ENCODE measurements at regions not wholly inside any gene's neighbourhood (a gene's known extent, or its start where the extent isn't known, plus 50 kb on each side); places are given as distances from the start of the nearest gene placed in this dataset.
"Not testable (repeated sequence)": the region's sequence is repeated elsewhere in the genome, so short reads cannot be mapped to it uniquely, and the experiment has no call there.

GRCh38 chr13:78067290-78067689 is 148.7 kb upstream of the EDNRB start:
- Histone ChIP-seq H3K4me3 (ENCODE audit: low read length) (no peak overlapping the region), H3K4me1 (ENCODE audit: control insufficient read depth, low read depth, low read length) (no peaks in the 10 kb centered on the region), H3K27me3 (ENCODE audit: control insufficient read depth, insufficient read depth, low read length) (no peaks in the 10 kb centered on the region), H3K9me3 (ENCODE audit: control insufficient read depth, low read depth, low read length) (no peaks in the 10 kb centered on the region), H3K9ac (ENCODE audit: low read length) (no peak overlapping the region), H3K27ac (ENCODE audit: low read length) (no peak overlapping the region), H3K36me3 (ENCODE audit: control insufficient read depth, low read depth, low read length) (no peaks in the 10 kb centered on the region)

GRCh38 chr13:78065141-78065540 is 146.5 kb upstream of the EDNRB start:
- H3K36me3 ChIP-seq (ENCODE audit: control insufficient read depth, low read depth, low read length): no peaks in the 10 kb centered on the region
- H3K9me3 ChIP-seq (ENCODE audit: control insufficient read depth, low read depth, low read length): no peaks in the 10 kb centered on the region
- H3K27ac ChIP-seq (ENCODE audit: low read length): no peak overlapping the region
- no peaks in the 10 kb centered on the region for H3K27me3 ChIP-seq (ENCODE audit: control insufficient read depth, insufficient read depth, low read length)
- H3K4me3 ChIP-seq (ENCODE audit: low read length): no peak overlapping the region
- H3K4me1 ChIP-seq (ENCODE audit: control insufficient read depth, low read depth, low read length): no peaks in the 10 kb centered on the region
- H3K9ac ChIP-seq (ENCODE audit: low read length): no peak overlapping the region

GRCh38 chr13:78061806-78062205 is 143.2 kb upstream of the EDNRB start:
- H3K9me3 ChIP-seq (ENCODE audit: control insufficient read depth, low read depth, low read length): peaks cover under 1% of the 10 kb centered on the region
- H3K9ac ChIP-seq (ENCODE audit: low read length): no peak overlapping the region
- H3K27me3 ChIP-seq (ENCODE audit: control insufficient read depth, insufficient read depth, low read length): no peaks in the 10 kb centered on the region
- no peaks in the 10 kb centered on the region for H3K4me1 ChIP-seq (ENCODE audit: control insufficient read depth, low read depth, low read length)
- H3K4me3 ChIP-seq (ENCODE audit: low read length): no peak overlapping the region
- no peaks in the 10 kb centered on the region for H3K36me3 ChIP-seq (ENCODE audit: control insufficient read depth, low read depth, low read length)
- no peak overlapping the region for H3K27ac ChIP-seq (ENCODE audit: low read length)

GRCh38 chr13:78060966-78061365 is 142.3 kb upstream of the EDNRB start:
- Histone ChIP-seq H3K27me3 (ENCODE audit: control insufficient read depth, insufficient read depth, low read length) (no peaks in the 10 kb centered on the region), H3K36me3 (ENCODE audit: control insufficient read depth, low read depth, low read length) (no peaks in the 10 kb centered on the region), H3K9me3 (ENCODE audit: control insufficient read depth, low read depth, low read length) (peaks cover 8% of the 10 kb centered on the region), H3K27ac (ENCODE audit: low read length) (no peak overlapping the region), H3K9ac (ENCODE audit: low read length) (no peak overlapping the region), H3K4me1 (ENCODE audit: control insufficient read depth, low read depth, low read length) (no peaks in the 10 kb centered on the region), H3K4me3 (ENCODE audit: low read length) (no peak overlapping the region)

GRCh38 chr13:78056865-78057264 is 138.2 kb upstream of the EDNRB start:
- H3K36me3 ChIP-seq (ENCODE audit: control insufficient read depth, low read depth, low read length): not testable (repeated sequence)

GRCh38 chr13:78054157-78054556 is 135.5 kb upstream of the EDNRB start:
- Histone ChIP-seq H3K27me3 (ENCODE audit: control insufficient read depth, insufficient read depth, low read length) (no peaks in the 10 kb centered on the region), H3K9me3 (ENCODE audit: control insufficient read depth, low read depth, low read length) (peaks cover 8% of the 10 kb centered on the region), H3K4me1 (ENCODE audit: control insufficient read depth, low read depth, low read length) (no peaks in the 10 kb centered on the region), H3K4me3 (ENCODE audit: low read length) (no peak overlapping the region), H3K36me3 (ENCODE audit: control insufficient read depth, low read depth, low read length) (no peaks in the 10 kb centered on the region), H3K27ac (ENCODE audit: low read length) (no peak overlapping the region), H3K9ac (ENCODE audit: low read length) (no peak overlapping the region)

More at GRCh38 chr13:78056865-78057264, 138.2 kb upstream of the EDNRB start:
- not testable (repeated sequence) for H3K9ac ChIP-seq (ENCODE audit: low read length); H3K4me3 ChIP-seq (ENCODE audit: low read length); H3K4me1 ChIP-seq (ENCODE audit: control insufficient read depth, low read depth, low read length); H3K9me3 ChIP-seq (ENCODE audit: control insufficient read depth, low read depth, low read length); H3K27me3 ChIP-seq (ENCODE audit: control insufficient read depth, insufficient read depth, low read length); H3K27ac ChIP-seq (ENCODE audit: low read length)

- H3K4me1 ChIP-seq (ENCODE audit: control insufficient read depth, low read depth, low read length): no peaks in the 10 kb centered on the region
- no peak overlapping the region for H3K27ac ChIP-seq (ENCODE audit: low read length)
- H3K4me3 ChIP-seq (ENCODE audit: low read length): no peak overlapping the region
- H3K9me3 ChIP-seq (ENCODE audit: control insufficient read depth, low read depth, low read length): no peaks in the 10 kb centered on the region
- no peaks in the 10 kb centered on the region for H3K36me3 ChIP-seq (ENCODE audit: control insufficient read depth, low read depth, low read length)
- no peak overlapping the region for H3K9ac ChIP-seq (ENCODE audit: low read length)
- H3K27me3 ChIP-seq (ENCODE audit: control insufficient read depth, insufficient read depth, low read length): no peaks in the 10 kb centered on the region
Measured at GRCh38 chr13:78047151-78047550, 128.5 kb upstream of the EDNRB start.

- no peak overlapping the region for H3K27ac ChIP-seq (ENCODE audit: low read length)
- no peak overlapping the region for H3K4me3 ChIP-seq (ENCODE audit: low read length)
- H3K9me3 ChIP-seq (ENCODE audit: control insufficient read depth, low read depth, low read length): no peaks in the 10 kb centered on the region
- no peaks in the 10 kb centered on the region for H3K36me3 ChIP-seq (ENCODE audit: control insufficient read depth, low read depth, low read length)
- no peak overlapping the region for H3K9ac ChIP-seq (ENCODE audit: low read length)
- no peaks in the 10 kb centered on the region for H3K4me1 ChIP-seq (ENCODE audit: control insufficient read depth, low read depth, low read length)
- H3K27me3 ChIP-seq (ENCODE audit: control insufficient read depth, insufficient read depth, low read length): no peaks in the 10 kb centered on the region
Measured at GRCh38 chr13:78046331-78046730, 127.7 kb upstream of the EDNRB start.

GRCh38 chr13:78045916-78046315 is 127.3 kb upstream of the EDNRB start:
- Histone ChIP-seq H3K27me3 (ENCODE audit: control insufficient read depth, insufficient read depth, low read length) (no peaks in the 10 kb centered on the region), H3K9me3 (ENCODE audit: control insufficient read depth, low read depth, low read length) (no peaks in the 10 kb centered on the region), H3K4me3 (ENCODE audit: low read length) (no peak overlapping the region), H3K4me1 (ENCODE audit: control insufficient read depth, low read depth, low read length) (no peaks in the 10 kb centered on the region), H3K36me3 (ENCODE audit: control insufficient read depth, low read depth, low read length) (no peaks in the 10 kb centered on the region), H3K27ac (ENCODE audit: low read length) (no peak overlapping the region), H3K9ac (ENCODE audit: low read length) (no peak overlapping the region)

- not testable (repeated sequence) for H3K9me3 ChIP-seq (ENCODE audit: control insufficient read depth, low read depth, low read length); H3K9ac ChIP-seq (ENCODE audit: low read length); H3K36me3 ChIP-seq (ENCODE audit: control insufficient read depth, low read depth, low read length); H3K27ac ChIP-seq (ENCODE audit: low read length); H3K27me3 ChIP-seq (ENCODE audit: control insufficient read depth, insufficient read depth, low read length); H3K4me3 ChIP-seq (ENCODE audit: low read length); H3K4me1 ChIP-seq (ENCODE audit: control insufficient read depth, low read depth, low read length)
Measured at GRCh38 chr13:78041366-78041765, 122.7 kb upstream of the EDNRB start.

GRCh38 chr13:78040205-78040830 is 121.7 kb upstream of the EDNRB start:
- Histone ChIP-seq H3K27ac (ENCODE audit: low read length) (no peak overlapping the region), H3K27me3 (ENCODE audit: control insufficient read depth, insufficient read depth, low read length) (no peaks in the 10 kb centered on the region), H3K36me3 (ENCODE audit: control insufficient read depth, low read depth, low read length) (no peaks in the 10 kb centered on the region), H3K4me3 (ENCODE audit: low read length) (no peak overlapping the region), H3K9ac (ENCODE audit: low read length) (no peak overlapping the region), H3K4me1 (ENCODE audit: control insufficient read depth, low read depth, low read length) (no peaks in the 10 kb centered on the region), H3K9me3 (ENCODE audit: control insufficient read depth, low read depth, low read length) (no peaks in the 10 kb centered on the region)

- H3K9me3 ChIP-seq (ENCODE audit: control insufficient read depth, low read depth, low read length): no peaks in the 10 kb centered on the region
- no peak overlapping the region for H3K4me3 ChIP-seq (ENCODE audit: low read length)
- H3K9ac ChIP-seq (ENCODE audit: low read length): no peak overlapping the region
- H3K27ac ChIP-seq (ENCODE audit: low read length): no peak overlapping the region
- H3K36me3 ChIP-seq (ENCODE audit: control insufficient read depth, low read depth, low read length): no peaks in the 10 kb centered on the region
- no peaks in the 10 kb centered on the region for H3K27me3 ChIP-seq (ENCODE audit: control insufficient read depth, insufficient read depth, low read length)
- H3K4me1 ChIP-seq (ENCODE audit: control insufficient read depth, low read depth, low read length): no peaks in the 10 kb centered on the region
Measured at GRCh38 chr13:78036841-78037240, 118.2 kb upstream of the EDNRB start.
